SK-N-SH (cell line): ENCODE measurements at regions not wholly inside any gene's neighbourhood (a gene's known extent, or its start where the extent isn't known, plus 50 kb on each side); places are given as distances from the start of the nearest gene placed in this dataset.

ENCODE experiments used
- EP300 ChIP-seq, 2 experiments: IDR thresholded peaks; 2 replicates each; pipeline versions ENCODE4 v1.4.0 to v1.6.1; 2012; ENCODE audit warnings: borderline replicate concordance in 1 of 2, low read depth in 1 of 2, low read length in 1 of 2
- EZH2phosphoT487 ChIP-seq: fragments of 200-600 bp; sonication (generic); IDR thresholded peaks from 2 replicates; pipeline ENCODE4 v1.6.1; 2017; ENCODE audit warnings: low read depth, mixed run types, mild to moderate bottlenecking, antibody characterized with exemption, moderate library complexity, borderline replicate concordance
- POLR2AphosphoS5 ChIP-seq: IDR thresholded peaks from 2 replicates; pipeline ENCODE4 v1.6.1; 2012; ENCODE audit warnings: low read depth, low read length

- TF ChIP-seq EZH2phosphoT487 (no peak), EP300 (IDR thresholded peaks at IDR 0.05; ENCODE audit: borderline replicate concordance in 1 of 2, low read depth in 1 of 2, low read length in 1 of 2) (no peak), POLR2AphosphoS5 (no peak)
Observed at GRCh38 chr2:235151152-235151551, 199.3 kb downstream of the SH3BP4 start.
